NCI-H2227 treated with DMSO at 0.1 percent for 48 hours (cell line): ENCODE measurements at regions not wholly inside any gene's neighbourhood (a gene's known extent, or its start where the extent isn't known, plus 50 kb on each side); places are given as distances from the start of the nearest gene placed in this dataset.

ENCODE experiments used
- DNase-seq: peaks from one replicate; lab custom pipeline; 2025; lab: John Stamatoyannopoulos, UW

GRCh38 chr20:11043001-11043400, 369.2 kb upstream of the JAG1 start:
- no peak for DNase-seq

DNA sequence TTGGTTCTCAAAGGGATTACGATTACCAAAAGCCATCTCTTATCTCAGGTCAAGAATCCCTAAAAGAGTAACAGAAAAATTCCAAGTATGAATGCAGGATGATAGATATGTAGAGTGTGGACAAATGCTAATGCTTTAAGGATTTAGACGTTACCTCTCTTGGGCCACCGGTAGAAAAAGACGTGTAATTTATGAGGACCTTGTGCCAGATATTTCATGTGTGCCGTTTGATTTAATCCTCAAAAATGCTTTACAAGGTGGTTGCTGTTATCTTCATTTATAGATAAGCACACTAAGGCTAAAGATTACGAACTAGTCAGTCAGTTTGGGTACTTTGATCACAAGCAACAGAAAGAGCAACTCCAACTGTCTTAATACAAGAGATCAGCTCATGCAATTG, 370.8 kb upstream of the JAG1 start:
- no peak for DNase-seq

DNA sequence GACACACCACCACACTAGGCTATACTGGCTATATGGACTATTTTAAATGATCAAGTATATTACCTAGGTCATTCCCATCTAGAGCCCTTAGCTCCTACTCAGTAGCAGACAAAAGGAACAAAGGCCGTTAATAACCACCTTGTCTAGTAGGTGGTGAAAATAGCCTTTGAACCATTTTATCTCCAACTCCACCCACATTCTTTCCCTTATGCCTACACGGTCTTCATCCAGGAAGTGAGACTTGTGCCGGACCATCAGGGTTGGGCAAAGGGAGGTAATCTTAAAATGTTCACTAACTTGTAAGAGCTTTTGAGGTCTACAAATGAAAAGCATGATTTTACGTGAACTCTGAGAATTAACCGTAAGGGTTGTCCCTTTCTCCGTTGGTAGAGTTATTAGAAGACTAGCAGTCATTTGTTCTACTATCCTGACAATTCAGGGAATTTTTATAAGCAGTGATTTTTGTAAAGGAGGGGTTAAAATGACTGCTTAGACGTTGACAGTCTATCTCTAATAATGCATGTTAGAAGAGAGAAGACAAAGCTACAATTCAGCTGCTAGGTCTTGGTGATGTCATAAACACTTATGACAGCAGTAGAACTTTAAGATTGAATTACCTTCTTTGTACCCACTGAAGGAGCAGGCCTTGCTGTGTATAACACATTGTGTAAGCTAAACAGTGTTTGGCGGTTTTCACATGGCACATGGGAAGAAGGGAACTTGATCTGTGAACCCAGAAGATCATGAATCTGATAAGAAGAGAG, 371.8 kb upstream of the JAG1 start:
- DNase-seq: no peak

- no peak for DNase-seq
Observed at GRCh38 chr20:11047559-11047958, 373.8 kb upstream of the JAG1 start.

DNA sequence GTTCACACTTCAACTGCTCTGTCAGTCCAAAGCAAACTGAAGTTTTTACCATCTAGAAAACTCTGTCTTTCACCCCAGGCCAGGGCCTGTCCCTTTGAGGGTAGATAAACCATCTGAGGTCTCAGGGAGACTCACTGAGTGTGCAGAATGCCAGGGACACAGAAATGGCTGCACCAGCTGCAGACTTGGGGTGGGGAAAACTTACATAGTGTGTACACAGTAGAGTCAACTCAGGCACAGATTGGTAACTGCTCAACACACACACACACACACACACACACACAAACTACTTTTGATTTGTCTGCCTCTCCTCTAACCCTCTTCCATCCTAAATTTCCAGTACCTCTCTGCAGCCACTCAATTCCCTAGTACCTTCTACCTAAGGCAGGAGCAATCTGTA, 374.9 kb upstream of the JAG1 start:
- DNase-seq: no peak

DNA sequence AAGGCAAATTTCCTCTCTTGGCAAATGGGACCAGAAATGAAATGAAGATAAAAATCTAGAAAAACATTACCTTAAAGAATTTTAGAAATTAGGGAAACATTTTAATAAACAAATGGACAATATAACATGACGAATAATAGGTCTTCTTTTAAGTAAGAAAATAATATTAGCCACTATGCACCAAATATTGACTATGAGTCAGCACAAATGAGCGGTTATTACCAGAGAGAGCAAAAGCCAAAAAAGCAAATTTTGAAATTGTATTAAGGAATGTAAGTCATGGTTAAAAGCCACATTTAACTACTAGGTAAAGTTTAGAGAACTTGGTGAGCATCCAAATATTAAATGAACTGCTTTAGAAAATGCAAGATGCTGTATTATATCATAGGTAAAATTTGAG, 376.6 kb upstream of the JAG1 start:
- no peak for DNase-seq

DNA sequence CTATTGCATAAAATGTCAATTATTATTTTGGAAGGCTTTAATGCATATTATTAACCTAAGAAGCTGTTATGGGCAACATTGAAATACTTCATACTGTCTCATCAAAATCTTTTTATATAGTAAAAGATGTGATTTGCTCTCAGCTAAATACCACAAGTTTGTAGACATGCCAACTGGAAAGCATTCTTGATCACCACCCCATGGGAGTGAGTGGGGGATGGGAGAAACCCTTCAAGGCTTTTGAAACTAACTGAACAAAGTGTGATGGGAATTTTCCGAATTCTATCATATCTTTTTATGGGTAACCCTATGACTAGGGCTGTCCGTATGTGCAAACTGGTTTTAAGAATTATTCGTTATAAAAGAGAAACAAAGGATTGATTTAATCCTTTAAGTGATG, 377.3 kb upstream of the JAG1 start:
- no peak for DNase-seq

DNA sequence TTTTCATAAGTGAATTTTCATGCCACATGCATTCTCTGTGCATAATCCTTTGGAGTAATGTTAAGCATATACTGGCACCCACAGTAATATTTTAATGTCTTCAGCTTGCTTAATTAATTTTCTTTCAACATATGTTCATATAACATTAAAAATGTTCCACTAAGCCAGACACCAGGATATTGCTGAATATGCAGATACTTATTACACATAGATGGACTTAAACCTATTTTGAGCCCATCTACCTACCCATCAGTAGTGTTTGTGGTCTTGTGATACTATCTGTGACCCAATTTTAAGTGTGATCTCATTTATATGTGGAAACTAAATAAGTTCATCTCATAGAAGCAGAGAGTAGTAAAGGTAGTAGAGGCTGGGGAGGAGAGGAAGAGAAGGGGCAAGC, 379.5 kb upstream of the JAG1 start:
- no peak for DNase-seq

- no peak for DNase-seq
Observed at GRCh38 chr20:11054266-11054993, 380.6 kb upstream of the JAG1 start.

GRCh38 chr20:11056414-11056813, 382.6 kb upstream of the JAG1 start:
- DNase-seq: no peak

- no peak for DNase-seq
Observed at GRCh38 chr20:11057624-11058023, 383.8 kb upstream of the JAG1 start.

DNA sequence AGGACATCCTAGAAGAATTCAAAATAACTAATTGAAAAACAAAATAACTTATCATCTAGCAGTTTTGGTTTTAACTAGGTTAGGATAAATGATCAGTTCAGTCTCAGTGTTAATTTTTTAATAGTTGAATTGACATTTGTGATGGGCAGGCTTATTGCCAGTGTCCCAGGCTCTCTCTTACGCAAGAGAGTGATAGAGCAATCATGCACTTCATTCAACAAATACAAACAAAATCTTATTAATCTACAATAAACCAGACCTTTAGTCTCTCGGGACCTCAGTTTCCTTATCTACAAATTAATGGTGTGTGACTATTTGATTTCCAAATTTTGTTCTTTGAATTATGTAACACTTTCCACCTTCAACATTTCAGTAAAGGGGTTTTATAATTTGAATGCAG, 385.9 kb upstream of the JAG1 start:
- DNase-seq: no peak

DNA sequence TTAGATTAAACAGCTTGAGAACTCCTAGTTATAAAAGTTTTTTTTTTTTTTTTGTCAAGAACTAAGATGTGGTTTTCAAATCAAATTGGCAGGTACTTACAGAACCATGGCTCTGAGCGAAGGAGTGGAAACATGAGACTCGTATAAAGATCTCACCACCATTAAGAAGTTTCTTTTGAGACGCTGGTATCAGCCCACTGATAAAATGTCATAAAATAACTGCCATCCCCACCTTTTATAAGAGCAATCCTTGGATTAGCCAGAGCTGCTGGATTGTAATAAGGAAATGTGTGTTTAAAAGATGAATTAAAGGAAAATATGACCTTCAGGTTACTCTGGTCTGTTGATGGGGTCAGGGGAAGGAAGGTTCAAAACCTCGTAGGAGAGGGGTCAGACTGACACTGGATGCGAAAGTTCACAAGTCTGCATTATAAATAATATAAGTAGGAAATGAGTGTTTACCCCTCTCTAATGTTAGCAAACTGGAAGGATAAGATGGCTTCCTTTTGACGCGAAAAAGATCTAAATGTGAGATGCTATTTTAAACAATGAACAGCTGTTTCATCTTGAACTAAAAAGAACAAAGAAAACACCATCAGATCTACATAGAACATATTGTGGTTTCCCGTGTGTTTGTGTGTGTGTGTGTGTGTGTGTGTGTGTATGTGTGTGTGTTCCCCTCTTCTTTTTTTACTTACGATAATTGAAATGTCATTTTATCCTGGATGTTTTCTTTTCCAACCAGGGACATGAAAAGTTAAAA, 386.8 kb upstream of the JAG1 start:
- no peak for DNase-seq

- no peak for DNase-seq
Observed at GRCh38 chr20:11063444-11063843, 389.6 kb upstream of the JAG1 start.

DNA sequence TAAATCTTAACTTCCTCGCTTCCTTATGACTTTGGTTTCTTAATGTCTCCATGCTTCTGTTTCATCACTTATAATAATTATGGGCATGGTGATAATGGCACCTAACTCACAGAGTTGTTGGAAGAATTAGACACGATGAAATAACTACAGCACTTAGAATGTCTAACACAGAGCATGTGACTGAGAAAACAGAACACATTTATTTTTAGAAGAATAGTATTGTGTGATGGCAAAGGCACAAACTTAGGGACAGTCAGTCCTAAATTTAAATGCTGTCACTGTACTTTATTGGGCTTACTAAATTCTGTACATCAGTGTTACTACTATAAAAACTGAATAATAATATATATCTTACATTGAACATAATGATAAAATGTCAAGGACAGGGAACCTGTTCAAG, 391.1 kb upstream of the JAG1 start:
- no peak for DNase-seq

DNA sequence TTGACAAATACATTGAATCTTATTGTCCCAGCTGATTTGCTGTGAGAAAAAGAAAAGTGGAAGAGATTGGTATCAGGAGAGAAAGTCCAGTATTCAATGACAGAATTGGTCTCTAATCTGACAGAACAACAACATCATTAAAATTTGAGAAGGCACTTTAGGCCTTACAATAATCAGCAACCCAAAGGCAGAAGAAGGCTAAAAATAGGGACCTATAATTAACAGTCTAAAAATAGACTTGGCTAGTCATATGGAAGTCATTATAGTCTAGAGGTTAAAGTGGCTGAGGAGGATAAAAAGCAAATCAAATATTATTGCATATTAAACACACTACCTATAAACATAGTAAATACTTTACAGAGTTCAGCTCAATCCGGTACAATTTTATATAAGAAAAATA, 393.6 kb upstream of the JAG1 start:
- DNase-seq: peak; percentile 19

DNA sequence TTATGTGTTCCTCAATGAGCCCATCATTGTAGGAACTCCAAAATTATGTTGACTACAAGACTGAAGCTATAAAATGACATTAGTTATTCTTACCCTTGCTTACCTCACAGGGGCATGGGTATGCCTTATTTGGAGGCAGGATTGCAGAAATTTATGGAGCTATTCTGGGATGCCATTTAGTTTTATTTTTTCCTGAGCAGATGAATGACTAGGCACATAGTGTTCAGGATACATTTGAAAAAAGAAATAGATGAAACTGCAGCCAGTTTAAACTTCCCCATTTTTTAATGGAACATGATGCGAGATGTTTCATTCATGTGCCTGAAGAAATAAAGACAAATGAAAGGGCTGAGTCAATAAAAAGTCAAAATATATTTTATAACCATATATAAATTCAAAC, 399.2 kb upstream of the JAG1 start:
- DNase-seq: no peak

DNA sequence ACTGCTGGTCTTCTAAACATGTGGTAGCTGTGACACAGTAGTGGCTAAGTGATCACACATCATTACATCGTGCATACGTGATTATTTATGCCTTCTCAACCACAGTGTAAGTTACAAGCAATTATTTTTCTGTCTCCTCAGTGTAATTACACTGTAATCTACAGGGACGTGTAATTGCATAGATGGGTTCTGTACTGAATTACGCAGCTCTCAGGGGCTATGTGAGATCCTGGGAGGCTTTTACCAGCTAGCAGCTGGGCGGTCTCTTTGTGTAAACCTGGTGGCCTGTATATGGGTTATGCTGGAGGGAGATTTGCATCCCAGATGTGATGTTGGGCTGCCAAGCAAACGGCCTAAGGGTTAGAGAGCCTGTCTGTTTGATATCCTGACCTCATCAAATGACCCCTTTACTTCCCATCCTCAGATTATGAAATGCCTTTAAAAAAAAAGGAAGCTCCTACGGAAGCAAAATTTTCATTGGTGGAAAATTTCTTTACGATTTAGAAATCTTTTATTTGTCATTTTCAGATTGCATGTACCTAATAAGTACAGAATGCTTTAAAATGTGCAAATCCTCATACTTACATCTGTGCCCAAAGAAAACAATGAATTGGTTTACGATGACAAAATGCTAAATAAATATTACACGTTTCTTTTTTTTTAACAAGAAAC, 402.8 kb upstream of the JAG1 start:
- peak; percentile 81 for DNase-seq

DNA sequence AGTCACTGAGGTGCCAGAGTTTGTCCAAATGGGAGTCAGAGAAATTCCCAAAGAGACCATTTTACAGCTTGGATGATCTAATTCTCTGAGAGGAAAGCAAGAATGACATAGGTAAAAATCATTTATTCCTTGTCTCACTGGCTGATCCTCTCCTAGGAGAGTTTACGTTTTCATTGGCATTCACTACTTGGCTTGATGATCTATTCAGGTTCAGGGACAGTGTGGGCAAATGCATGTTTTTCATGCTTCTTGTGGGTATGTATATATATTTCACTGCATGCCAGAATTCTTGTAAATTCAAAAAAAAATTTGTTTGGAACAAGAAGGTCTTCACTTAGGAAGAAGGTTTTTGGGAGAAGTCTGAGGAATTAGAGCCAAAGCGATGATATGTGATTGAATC, 403.4 kb upstream of the JAG1 start:
- no peak for DNase-seq

DNA sequence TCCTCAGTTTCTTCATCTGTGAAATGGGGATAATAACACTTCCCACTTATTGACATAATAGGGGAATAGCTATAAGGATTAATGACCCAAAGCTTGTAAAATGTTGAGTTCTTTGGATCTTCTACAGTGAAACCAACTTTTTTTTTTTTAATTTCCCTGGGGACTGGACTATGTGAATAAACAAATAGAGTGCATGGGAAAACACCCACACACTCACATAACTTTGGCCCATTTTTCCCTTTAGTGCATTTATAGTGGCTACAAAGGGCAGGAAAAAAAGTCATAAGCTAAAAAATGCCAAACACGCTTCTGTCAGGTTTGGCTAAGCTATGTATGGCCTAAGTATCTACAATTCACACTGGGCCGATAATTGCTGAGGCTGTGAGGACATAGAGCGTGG, 406.2 kb upstream of the JAG1 start:
- DNase-seq: no peak

GRCh38 chr20:11080781-11081377, 407.1 kb upstream of the JAG1 start:
- no peak for DNase-seq

GRCh38 chr20:11083841-11084240, 410.0 kb upstream of the JAG1 start:
- no peak for DNase-seq
